ENCODE measurements at regions not wholly inside any gene's neighbourhood (a gene's known extent, or its start where the extent isn't known, plus 50 kb on each side); places are given as distances from the start of the nearest gene placed in this dataset.

DNA sequence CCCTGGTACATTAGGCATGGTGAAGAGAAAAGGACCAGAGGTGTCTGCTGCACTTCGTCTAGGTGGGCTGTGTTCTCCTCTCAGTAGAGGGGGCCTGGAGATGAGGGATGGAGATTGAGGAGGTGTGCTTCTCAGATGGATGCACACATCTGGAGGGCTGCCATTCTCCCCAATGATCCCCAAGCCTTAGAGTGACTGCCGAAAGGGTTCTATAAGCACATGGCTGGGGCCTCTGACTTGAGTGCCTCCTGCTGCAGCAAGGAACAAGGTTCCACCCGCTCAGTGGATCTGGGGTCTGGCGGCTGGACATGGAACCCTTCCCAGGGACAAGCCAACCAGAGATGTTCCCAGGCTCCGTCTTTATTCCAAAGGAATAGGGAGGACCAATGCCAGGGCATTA is 66.8 kb downstream of the CPN2 start:
- DNase-seq (ENCODE audit: extremely low read depth, low read depth) = no peak
- TF ChIP-seq, protein P1, sequence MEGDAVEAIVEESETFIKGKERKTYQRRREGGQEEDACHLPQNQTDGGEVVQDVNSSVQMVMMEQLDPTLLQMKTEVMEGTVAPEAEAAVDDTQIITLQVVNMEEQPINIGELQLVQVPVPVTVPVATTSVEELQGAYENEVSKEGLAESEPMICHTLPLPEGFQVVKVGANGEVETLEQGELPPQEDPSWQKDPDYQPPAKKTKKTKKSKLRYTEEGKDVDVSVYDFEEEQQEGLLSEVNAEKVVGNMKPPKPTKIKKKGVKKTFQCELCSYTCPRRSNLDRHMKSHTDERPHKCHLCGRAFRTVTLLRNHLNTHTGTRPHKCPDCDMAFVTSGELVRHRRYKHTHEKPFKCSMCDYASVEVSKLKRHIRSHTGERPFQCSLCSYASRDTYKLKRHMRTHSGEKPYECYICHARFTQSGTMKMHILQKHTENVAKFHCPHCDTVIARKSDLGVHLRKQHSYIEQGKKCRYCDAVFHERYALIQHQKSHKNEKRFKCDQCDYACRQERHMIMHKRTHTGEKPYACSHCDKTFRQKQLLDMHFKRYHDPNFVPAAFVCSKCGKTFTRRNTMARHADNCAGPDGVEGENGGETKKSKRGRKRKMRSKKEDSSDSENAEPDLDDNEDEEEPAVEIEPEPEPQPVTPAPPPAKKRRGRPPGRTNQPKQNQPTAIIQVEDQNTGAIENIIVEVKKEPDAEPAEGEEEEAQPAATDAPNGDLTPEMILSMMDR (IDR thresholded peaks at IDR 0.05; ENCODE audit: low read depth, low read length) = no peak

DNA sequence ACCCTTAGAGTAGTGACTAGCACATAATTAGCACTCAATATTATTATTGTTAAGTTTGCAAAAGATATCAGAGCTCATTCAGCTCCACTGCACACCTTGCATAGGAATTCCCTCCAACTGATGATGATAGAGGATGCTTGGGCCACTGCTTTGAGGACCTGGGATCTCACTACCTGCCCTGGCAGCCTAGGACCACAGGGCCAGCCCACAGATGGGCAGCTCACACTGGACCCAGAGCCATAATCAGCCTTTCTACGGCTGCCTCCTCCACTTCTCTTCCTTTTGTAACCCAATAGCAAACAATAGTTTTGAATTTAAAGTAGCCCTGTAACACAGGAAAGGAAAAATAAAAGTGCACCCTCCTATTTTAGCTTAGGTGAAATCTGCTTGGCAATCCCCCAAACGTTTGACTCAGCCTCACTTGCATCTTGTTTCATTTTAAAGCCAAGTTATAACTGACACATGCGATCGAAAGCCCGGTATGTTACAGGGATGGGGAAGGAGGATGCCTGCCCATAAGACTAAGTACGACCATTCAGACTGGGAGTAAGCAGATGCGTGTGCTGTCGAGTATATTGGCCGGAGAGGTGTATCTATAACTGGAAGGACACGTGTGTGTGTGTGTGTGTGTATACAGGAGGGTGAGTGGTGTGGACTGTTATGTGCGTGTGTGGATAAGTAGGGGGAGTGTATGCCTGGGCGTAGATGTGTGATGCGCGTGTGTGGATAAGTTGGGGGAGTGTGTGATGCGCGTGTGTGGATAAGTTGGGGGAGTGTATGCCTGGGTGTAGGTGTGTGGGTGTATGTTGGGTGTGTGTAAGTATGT is 65.9 kb downstream of the CPN2 start:
- no peak for DNase-seq (ENCODE audit: extremely low read depth, low read depth)
- TF ChIP-seq, protein P1 (IDR thresholded peaks at IDR 0.05; ENCODE audit: low read depth, low read length) = no peak

DNA sequence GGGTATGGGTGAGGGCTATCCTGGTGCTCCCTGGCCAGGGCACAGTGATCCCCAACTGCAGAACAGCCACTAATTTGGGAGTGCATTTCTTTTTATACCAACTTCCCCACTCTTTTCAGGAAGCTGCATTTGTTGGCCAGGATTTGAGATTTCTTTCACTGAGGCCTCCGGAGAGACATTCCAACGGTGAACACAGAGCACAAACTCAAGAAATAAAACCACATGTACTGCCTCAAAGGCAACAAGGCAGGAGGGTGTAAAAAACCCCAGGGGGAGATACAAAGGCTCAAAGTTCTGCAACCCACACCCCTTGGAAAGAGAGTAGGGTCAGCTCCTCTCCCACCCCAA is 65.3 kb downstream of the CPN2 start:
- DNase-seq (ENCODE audit: extremely low read depth, low read depth) = no peak
- TF ChIP-seq, protein P1 (IDR thresholded peaks at IDR 0.05; ENCODE audit: low read depth, low read length) = no peak

DNA sequence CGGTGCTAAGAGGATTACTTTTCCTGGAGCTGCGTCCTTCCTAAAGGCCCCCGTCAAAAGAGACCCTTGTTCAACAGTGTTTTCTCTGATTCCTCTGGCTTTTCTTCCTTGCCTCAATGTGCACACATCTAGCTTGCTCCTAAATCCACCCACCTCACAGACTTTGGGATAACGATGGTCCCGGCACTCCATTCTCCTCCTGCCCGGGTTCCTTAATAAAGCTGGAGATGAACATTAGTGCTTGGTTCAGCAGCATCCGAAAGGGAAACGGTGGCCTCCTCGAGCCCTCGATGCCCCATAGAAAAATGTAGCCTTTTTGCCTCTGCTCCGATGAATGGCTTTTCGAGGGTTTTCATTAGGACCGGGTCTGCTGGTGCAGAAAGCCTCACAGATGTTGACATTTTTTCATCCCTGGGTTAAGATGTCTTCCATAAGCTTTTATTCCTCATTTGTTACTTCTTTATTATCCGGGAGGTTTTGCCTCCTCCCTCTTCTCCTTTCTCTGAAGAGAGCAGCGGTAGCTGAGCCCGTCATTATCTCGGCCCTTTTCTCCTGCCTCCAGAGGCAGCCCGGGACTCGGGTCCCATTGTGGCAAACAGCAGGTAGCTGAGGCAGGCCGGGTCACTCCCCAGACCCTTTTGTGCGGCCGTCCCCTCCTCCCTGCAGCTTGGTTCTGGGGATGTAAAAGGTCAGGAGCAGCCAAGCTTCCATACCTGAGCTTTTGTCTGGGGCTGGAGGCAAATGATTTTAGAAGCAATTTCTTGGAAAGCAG is 64.6 kb downstream of the CPN2 start:
- no peak for DNase-seq (ENCODE audit: extremely low read depth, low read depth)
- TF ChIP-seq, protein P1 (IDR thresholded peaks at IDR 0.05; ENCODE audit: low read depth, low read length) = no peak

DNA sequence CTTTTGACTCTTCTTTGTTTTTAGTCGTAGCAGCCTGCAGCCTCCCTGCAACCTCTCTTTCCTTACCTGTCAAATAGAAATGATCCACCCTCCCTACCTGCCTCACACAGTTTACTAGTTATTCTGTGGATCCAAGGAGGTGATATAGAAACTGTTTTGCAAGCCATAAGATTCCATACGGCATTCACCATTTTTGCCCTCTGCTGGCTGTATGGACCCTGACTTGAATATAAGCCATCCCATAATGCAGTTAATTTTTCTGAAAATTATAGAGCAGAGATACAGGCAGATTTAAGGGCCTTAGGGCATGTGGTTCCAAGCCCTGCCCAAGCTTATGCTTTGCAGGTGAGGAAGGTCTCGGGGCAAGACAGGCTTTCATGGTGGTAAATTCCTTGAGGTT is 63.8 kb downstream of the CPN2 start:
- no peak for DNase-seq (ENCODE audit: extremely low read depth, low read depth)
- TF ChIP-seq, protein P1 (IDR thresholded peaks at IDR 0.05; ENCODE audit: low read depth, low read length) = no peak

DNA sequence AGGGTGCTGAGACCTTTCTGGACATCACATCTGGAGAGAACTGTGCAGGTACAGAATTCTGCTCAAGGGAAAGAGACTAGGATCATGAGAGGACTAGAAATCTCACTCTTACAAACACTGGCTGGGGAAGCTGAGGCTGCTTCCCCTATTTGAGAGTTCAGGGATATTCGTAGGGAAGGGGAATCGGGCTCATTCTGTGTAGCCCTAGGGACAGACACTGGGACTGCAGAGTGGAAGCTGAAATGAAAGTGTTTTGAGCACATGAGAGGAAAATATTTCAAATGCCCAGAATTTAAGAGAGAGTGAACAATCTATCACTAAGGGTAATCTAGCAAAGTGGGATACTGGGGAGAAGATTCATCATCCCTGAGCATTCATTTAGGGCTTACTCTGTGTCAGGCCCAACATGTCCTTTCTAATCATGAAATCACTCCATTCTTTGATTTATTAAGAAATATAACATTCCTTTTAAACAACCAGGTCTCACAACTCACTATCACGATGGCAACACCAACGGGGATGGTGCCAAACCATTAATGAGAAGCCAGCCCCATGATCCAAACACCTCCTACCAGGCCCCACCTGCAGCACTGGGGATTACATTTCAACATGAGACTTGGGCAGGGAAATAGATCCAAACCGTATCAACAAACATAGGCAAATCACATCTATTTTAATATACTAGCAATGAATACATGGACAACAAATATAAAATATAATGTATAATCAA is 63.0 kb downstream of the CPN2 start:
- TF ChIP-seq, protein P1 (IDR thresholded peaks at IDR 0.05; ENCODE audit: low read depth, low read length) = no peak
- no peak for DNase-seq (ENCODE audit: extremely low read depth, low read depth)

Measured in AG09319 (cell line).